Pancreas (tissue), 10 donors: ENCODE measurements at regions not wholly inside any gene's neighbourhood (a gene's known extent, or its start where the extent isn't known, plus 50 kb on each side); places are given as distances from the start of the nearest gene placed in this dataset.

Source experiments
- ATAC-seq, 4 donors: fragments of 200-7000 bp; cut with Tn5 transposase; one replicate each; pipeline versions ENCODE4 v1.8.0 to v1.9.1; 2020; ENCODE audit warnings: mild to moderate bottlenecking in 4 of 4, moderate library complexity in 4 of 4
- DNase-seq, 6 donors: peaks; one replicate each; pipeline ENCODE4 v3.0.0-alpha.2; 2020
- FAIRE-seq: peaks from 2 replicates; lab custom pipeline; 2012; peaks lifted over from hg19 to GRCh38; lab: Jason Lieb, UNC
- H3K27ac ChIP-seq, 4 donors: fragments of 200-600 bp; sonication (generic); 1 replicate in 3 of 4; 2 replicates in 1 of 4; pipeline versions ENCODE4 v1.5.0 to v1.8.0; 2020
- H3K27me3 ChIP-seq, 4 donors: fragments of 200-600 bp; one replicate each; pipeline ENCODE4 v1.8.0; 2021
- H3K36me3 ChIP-seq, 3 donors: fragments of 200-600 bp; sonication (generic) in 1 of 3; one replicate each; pipeline versions ENCODE4 v1.5.0 to v1.8.0; 2020 to 2021
- H3K4me1 ChIP-seq, 3 donors: fragments of 200-600 bp; one replicate each; pipeline ENCODE4 v1.8.0; 2021
- H3K4me3 ChIP-seq, 4 donors: fragments of 200-600 bp; sonication (generic) in 2 of 4; one replicate each; pipeline versions ENCODE4 v1.5.0 to v1.8.0; 2020 to 2021
- H3K9me3 ChIP-seq, 4 donors: fragments of 200-600 bp; one replicate each; pipeline ENCODE4 v1.8.0; 2021
- CTCF ChIP-seq, 4 donors: fragments of 200-600 bp; sonication (generic) in 3 of 4; IDR thresholded peaks; one replicate each; pipeline versions ENCODE4 v1.5.0 to v1.8.0; 2021; ENCODE audit warnings: antibody characterized with exemption in 4 of 4
- WGBS, 2 donors: extraction: QIAGEN DNeasy Blood & Tissue Kit; methylation state at CpG; one replicate each; pipeline ENCODE4 v1.1.7; 2013; 5-methylcytosine and 5-hydroxymethylcytosine counted together
- intact Hi-C, 3 donors: fragments of 100-400 bp; cut with DNase I; formaldehyde crosslinking; loops; one replicate each; pipeline versions ENCODE4 v1.11.1 to v1.14.2; 2022
- donor health status: healthy with polysubstance abuse.
- donor health status: DM: no; HTN: no; CAD: no; lungs with moderate emphysema.
- donor health status: DM: no; HTN: no; CAD: no.
- donor health status: control.
- donor health status: control.
- donor health status: Bipolar disorder and iron deficiency.
- donor health status: DM: yes; HTN: yes; CAD: no.
- donor health status: DM: no; HTN: no; CAD: no.
- donor health status: DM: no; HTN: no; CAD: no.
- donor health status: DM: yes; HTN: yes; CAD: no.

GRCh38 chr22:48883211-48883960 lies 944.3 kb downstream of the BRD1 start:
- no peak overlapping the region for H3K4me3 ChIP-seq
- no peak for FAIRE-seq
- no peaks in the 10 kb centered on the region for H3K9me3 ChIP-seq
- intact Hi-C loops = no loop called here
- ATAC-seq = no peak
- no peak overlapping the region for H3K27ac ChIP-seq
- H3K36me3 ChIP-seq = no peaks in the 10 kb centered on the region
- 60 to 72% methylated on average over 20 of the region's 20 CpGs for WGBS, 2 donors
- H3K27me3 ChIP-seq = no peaks in the 10 kb centered on the region
- H3K4me1 ChIP-seq = no peaks in the 10 kb centered on the region
- peak in 1 of 6 donors; percentile 26 for DNase-seq
- TF ChIP-seq CTCF (IDR thresholded peaks at IDR 0.05) = no peak

GRCh38 chr22:48882636-48883200 lies 945.0 kb downstream of the BRD1 start:
- DNase-seq (peak in 1 of 6 donors; percentile 50), ATAC-seq (no peak), FAIRE-seq (no peak)
- Histone ChIP-seq H3K4me1 (no peaks in the 10 kb centered on the region), H3K4me3 (no peak overlapping the region), H3K9me3 (no peaks in the 10 kb centered on the region), H3K36me3 (no peaks in the 10 kb centered on the region), H3K27me3 (no peaks in the 10 kb centered on the region), H3K27ac (no peak overlapping the region)
- 38 to 47% methylated on average over 16 to 17 of the region's 17 CpGs for WGBS, 2 donors
- intact Hi-C loops = no loop called here
- no peak for TF ChIP-seq CTCF (IDR thresholded peaks at IDR 0.05)

GRCh38 chr22:48881326-48881980 lies 946.2 kb downstream of the BRD1 start:
- ATAC-seq (no peak), DNase-seq (peak in 1 of 6 donors; percentile 30), FAIRE-seq (no peak)
- Histone ChIP-seq H3K9me3 (no peaks in the 10 kb centered on the region), H3K27me3 (no peaks in the 10 kb centered on the region), H3K4me3 (no peak overlapping the region), H3K4me1 (no peaks in the 10 kb centered on the region), H3K27ac (no peak overlapping the region), H3K36me3 (no peaks in the 10 kb centered on the region)
- TF ChIP-seq CTCF (IDR thresholded peaks at IDR 0.05) = no peak
- 88 to 91% methylated on average over 22 of the region's 22 CpGs for WGBS, 2 donors
- intact Hi-C loops = no loop called here

GRCh38 chr22:48880749-48881148 lies 946.9 kb downstream of the BRD1 start:
- no peak overlapping the region for H3K27ac ChIP-seq
- H3K27me3 ChIP-seq = no peaks in the 10 kb centered on the region
- 82 to 88% methylated on average over 11 of the region's 11 CpGs for WGBS, 2 donors
- ATAC-seq (no peak), FAIRE-seq (no peak), DNase-seq (peak in 1 of 6 donors; percentile 14)
- H3K4me3 ChIP-seq = no peak overlapping the region
- no peaks in the 10 kb centered on the region for H3K36me3 ChIP-seq
- H3K9me3 ChIP-seq = no peaks in the 10 kb centered on the region
- no peak for TF ChIP-seq CTCF (IDR thresholded peaks at IDR 0.05)
- H3K4me1 ChIP-seq = no peaks in the 10 kb centered on the region
- intact Hi-C loops = no loop called here
